HFF-Myc (cell line): ENCODE measurements at regions not wholly inside any gene's neighbourhood (a gene's known extent, or its start where the extent isn't known, plus 50 kb on each side); places are given as distances from the start of the nearest gene placed in this dataset.

Experiments
- DNase-seq: peaks from one replicate; pipeline ENCODE4 v3.0.0-alpha.2; 2011; ENCODE audit warnings: low read depth; ENCODE audit errors: extremely low read depth
- H3K4me3 ChIP-seq: replicated peaks from 2 replicates; pipeline ENCODE4 v1.5.1; 2011; ENCODE audit warnings: low read depth, mild to moderate bottlenecking, control low read depth, low read length
- TF ChIP-seq, protein P1 (sequence below): IDR thresholded peaks from 2 replicates; pipeline ENCODE4 v1.5.1; 2012; ENCODE audit warnings: mild to moderate bottlenecking, low read depth, low read length, control low read depth; ENCODE audit errors: missing control alignments

DNA sequence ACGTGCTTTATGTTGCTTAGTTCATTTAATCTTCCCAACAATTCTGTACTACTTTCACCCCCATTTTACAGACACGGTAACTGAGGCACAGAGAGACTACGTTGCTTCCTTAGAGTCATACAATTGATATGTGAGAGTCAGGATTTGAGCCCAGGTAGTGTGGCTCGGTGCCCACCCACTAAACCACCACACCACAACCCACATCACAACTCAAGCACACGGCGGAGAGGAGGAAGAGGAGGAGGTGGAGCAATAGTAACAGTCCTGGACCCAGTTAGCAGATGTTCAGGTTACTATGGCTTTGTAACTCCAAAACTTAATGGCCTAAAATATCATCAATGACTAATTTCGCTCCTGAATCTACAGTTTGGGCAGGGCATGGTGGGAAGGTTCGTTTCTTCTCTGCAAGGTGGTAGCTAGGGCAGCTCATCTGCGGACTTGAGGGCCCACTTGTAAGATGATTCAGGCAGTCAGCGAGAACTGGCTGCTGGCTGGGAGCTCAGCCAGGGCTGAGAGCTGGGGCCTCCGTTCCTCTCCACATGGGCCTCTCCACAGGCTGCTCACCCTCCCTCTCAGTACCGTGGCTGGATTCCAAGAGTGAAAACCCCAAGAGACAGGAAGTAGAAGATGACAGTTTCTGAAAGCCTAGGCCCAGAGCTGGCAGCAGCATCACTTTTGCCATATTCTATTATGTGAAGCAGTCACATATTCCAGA, 167.1 kb downstream of the ZFP36L2 start:
- peak; percentile 92 for DNase-seq
- TF ChIP-seq, protein P1, sequence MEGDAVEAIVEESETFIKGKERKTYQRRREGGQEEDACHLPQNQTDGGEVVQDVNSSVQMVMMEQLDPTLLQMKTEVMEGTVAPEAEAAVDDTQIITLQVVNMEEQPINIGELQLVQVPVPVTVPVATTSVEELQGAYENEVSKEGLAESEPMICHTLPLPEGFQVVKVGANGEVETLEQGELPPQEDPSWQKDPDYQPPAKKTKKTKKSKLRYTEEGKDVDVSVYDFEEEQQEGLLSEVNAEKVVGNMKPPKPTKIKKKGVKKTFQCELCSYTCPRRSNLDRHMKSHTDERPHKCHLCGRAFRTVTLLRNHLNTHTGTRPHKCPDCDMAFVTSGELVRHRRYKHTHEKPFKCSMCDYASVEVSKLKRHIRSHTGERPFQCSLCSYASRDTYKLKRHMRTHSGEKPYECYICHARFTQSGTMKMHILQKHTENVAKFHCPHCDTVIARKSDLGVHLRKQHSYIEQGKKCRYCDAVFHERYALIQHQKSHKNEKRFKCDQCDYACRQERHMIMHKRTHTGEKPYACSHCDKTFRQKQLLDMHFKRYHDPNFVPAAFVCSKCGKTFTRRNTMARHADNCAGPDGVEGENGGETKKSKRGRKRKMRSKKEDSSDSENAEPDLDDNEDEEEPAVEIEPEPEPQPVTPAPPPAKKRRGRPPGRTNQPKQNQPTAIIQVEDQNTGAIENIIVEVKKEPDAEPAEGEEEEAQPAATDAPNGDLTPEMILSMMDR: no peak
- no peak overlapping the region for H3K4me3 ChIP-seq

DNA sequence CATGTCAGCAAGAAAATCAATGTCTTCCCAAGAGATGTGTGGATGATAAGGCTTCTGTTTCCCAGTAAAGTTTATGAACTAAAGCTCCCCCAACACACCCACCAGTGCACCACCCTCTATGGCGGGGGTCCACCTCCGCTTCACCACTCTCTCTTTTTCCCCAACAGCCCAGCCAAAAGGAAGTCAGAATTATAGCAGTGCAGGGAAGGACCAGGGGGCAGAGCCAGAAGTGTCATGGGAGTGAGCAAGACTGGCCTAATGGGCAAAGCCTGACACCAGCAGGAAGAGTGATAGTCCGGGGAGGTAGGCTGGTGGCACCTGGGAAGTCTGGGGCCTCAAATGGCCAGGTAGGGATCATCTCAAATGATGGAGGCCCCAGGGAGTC, 167.7 kb downstream of the ZFP36L2 start:
- no peak for DNase-seq
- no peak overlapping the region for H3K4me3 ChIP-seq
- TF ChIP-seq, protein P1: no peak

DNA sequence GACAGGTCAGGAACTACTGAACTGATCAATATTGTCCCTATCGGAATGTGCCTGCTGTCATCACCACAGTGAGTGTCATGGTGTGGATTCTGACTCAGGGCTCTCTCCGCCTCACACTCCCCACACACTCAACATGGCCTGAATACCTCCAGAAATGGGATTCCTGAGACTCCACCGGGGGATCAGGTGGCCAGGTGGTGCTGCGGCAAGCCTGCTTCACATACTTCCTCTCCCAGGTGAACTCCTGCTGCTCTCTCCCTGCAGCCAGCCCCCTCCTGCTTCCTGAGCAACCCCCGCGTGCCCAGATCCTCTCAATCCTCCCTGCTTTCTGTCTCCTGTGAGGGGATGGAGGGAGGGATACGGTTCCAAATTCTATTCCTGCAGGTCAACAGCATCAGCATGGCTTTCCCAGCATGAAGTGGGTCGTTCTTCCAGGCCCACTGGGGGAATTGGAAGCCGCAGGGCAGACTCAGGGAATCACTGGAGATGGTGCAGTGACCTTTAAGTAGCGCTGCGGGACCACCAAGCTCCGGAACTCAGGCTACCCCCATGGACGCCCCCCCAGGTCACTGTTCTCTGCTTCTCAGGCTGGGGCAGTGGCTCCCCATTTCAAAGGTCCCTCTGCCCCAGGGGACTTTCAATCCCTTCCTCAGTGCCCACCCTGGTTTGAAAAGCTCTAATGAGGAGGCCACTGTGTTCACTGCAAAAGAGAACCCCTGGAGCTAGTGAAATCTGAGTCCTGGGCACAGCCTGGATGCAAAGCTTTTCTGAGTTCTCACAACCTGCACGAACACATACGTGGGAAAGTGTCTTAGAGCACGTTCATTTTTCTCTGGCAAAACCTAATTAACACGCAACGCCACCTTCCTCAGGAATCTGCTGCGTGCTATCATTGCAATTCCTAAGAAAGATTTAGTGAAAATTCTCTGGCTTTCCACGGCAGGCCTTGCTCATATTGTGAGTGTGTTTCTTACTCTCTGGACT, 168.4 kb downstream of the ZFP36L2 start:
- TF ChIP-seq, protein P1: no peak
- no peak overlapping the region for H3K4me3 ChIP-seq
- DNase-seq: no peak

DNA sequence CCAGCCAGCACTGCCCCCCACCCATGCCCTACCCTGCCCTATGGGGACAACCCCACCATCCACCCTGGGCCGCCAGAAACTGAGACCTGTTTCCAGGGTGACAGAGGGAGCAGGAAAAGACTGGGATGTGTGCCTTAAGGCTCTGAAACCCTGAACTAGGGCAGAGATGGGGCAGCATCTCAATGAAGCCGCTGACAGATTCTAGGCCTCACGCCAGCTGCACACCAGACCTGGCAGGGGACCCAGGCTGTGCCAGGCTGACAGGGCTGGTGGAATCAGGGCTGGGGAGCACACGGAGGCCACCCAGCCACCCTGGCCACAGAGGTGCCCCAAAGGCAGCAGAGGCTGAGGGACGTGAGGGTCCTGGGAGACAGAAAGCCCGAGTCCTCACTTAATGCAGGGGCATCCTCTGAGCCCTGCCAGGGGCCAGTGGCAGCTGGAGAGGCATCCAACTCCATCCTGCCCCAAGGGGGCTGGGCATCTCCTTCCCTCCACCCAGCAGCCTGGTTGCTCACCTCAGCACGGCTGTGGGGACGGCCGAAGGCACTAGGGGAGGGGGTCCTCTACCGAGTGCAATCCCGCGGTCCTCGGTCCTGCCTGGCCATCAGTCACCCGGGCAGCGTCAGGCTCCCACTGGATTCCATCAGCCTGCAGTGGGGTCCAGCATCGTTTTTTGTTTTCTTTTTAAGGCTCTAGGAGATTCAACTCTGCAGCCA, 169.2 kb downstream of the ZFP36L2 start:
- DNase-seq: no peak
- H3K4me3 ChIP-seq: no peak overlapping the region
- TF ChIP-seq, protein P1: no peak

DNA sequence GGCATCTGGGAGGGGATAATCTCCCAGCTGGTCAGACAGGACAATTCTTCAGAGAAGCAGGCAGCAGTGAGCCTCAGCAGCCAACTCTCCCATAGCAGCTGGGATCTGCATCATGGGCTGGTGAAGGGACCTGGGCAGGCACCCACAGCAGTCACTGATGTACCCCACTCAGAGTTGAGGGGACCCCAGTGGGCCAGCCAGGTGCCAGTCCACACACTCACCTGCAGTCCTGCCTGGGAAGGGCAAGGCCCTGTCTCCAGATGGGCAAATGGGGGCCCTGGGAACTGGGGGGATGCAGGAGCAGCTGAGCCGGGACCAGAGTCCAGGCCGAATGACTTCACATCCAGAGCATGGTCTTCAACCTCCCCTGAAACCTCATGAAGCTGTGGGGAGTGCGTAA, 170.4 kb downstream of the ZFP36L2 start:
- no peak overlapping the region for H3K4me3 ChIP-seq
- TF ChIP-seq, protein P1: no peak
- DNase-seq: no peak

DNA sequence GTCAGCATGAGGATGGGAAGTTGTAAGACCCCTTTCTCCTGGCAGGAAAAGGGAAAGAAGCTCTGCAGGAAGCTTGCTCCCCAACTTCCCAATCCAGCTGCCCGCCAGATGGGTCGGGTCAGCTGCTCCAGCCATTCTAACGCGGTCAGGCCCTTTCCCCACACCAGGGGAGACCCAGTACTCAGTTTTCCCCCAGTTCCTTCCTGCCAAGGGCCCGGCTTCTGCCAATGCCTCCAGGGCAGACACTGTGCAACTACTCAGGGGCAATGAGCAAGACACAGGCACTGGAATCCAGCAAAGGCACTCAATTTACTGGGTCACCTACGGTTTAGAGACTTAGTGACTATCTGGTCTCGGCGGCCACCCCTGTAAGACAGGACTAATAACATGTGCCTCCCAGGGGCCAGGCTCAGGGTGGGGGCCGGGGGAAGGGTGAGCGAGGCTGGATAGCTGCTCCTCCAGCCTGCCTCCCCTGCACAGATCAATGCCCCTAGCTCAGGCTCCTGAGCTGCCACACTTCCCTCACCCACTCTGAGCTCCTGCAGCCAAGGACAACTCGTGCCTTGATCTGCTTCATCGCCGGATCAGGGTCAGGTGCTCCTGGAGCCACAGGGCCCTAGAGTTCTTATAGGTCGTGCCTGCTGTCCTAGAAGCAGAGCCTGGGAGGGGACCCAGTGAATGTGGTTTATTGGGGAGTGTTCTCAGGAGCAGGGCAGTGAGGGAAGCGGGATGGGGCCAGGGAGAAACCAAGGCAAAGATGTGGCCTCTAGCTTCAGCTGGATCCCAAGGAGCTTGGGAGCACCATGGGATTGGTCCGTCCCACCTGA, 171.1 kb downstream of the ZFP36L2 start:
- DNase-seq: no peak
- TF ChIP-seq, protein P1: no peak
- H3K4me3 ChIP-seq: no peak overlapping the region
